Mesenchymal stem cell (in vitro differentiated cells and primary cell): ENCODE measurements at regions not wholly inside any gene's neighbourhood (a gene's known extent, or its start where the extent isn't known, plus 50 kb on each side); places are given as distances from the start of the nearest gene placed in this dataset.
A peak's percentile ranks its signal among the peaks of the same experiment; 100 is the strongest.

Experiments used
- DNase-seq: peaks from one replicate; pipeline ENCODE4 v3.0.0-alpha.2; 2013
- H2AFZ ChIP-seq: one replicate; pipeline ENCODE4 v1.6.1; 2013; ENCODE audit warnings: low read depth, mild to moderate bottlenecking, control low read depth, inconsistent platforms, low read length, moderate library complexity
- H2AK5ac ChIP-seq: 2 replicates; pipeline ENCODE4 v1.6.1; 2013; ENCODE audit warnings: low read length, moderate library complexity, mild to moderate bottlenecking, inconsistent platforms; ENCODE audit not compliant: severe bottlenecking
- H2BK120ac ChIP-seq: one replicate; pipeline ENCODE4 v1.6.1; 2013; ENCODE audit warnings: low read depth, mild to moderate bottlenecking, inconsistent platforms, low read length, moderate library complexity
- H2BK12ac ChIP-seq, 2 experiments: one replicate each; pipeline ENCODE4 v1.6.1; 2013; ENCODE audit warnings: inconsistent platforms in 2 of 2, low read length in 2 of 2, mild to moderate bottlenecking in 2 of 2, moderate library complexity in 2 of 2, control low read depth in 1 of 2
- H2BK15ac ChIP-seq: one replicate; pipeline ENCODE4 v1.6.1; 2013; ENCODE audit warnings: mild to moderate bottlenecking, low read depth, inconsistent platforms; ENCODE audit not compliant: poor library complexity, severe bottlenecking
- H2BK5ac ChIP-seq: 2 replicates; pipeline ENCODE4 v1.6.1; 2013; ENCODE audit warnings: low read depth, mild to moderate bottlenecking, low read length, control low read depth, inconsistent platforms; ENCODE audit not compliant: poor library complexity, severe bottlenecking
- H3K14ac ChIP-seq, 2 experiments: one replicate each; pipeline ENCODE4 v1.6.1; 2013; ENCODE audit warnings: inconsistent platforms in 2 of 2, low read length in 2 of 2, control low read depth in 1 of 2, mild to moderate bottlenecking in 1 of 2, moderate library complexity in 1 of 2
- H3K18ac ChIP-seq, 2 experiments: one replicate each; pipeline ENCODE4 v1.6.1; 2013; ENCODE audit warnings: inconsistent platforms in 2 of 2, low read length in 2 of 2, control low read depth in 1 of 2, low read depth in 1 of 2, mild to moderate bottlenecking in 1 of 2
- H3K23ac ChIP-seq, 2 experiments: one replicate each; pipeline ENCODE4 v1.6.1; 2013; ENCODE audit warnings: inconsistent platforms in 2 of 2, low read length in 2 of 2, mild to moderate bottlenecking in 2 of 2, moderate library complexity in 2 of 2, control low read depth in 1 of 2
- H3K27ac ChIP-seq: 2 replicates; pipeline ENCODE4 v1.5.1; 2013; ENCODE audit warnings: mild to moderate bottlenecking, moderate library complexity, low read length, control low read depth, inconsistent platforms; ENCODE audit not compliant: poor library complexity, severe bottlenecking
- H3K27me3 ChIP-seq, 2 experiments: 2 replicates each; pipeline versions ENCODE4 v1.6.1 to v1.7.0; 2013; ENCODE audit warnings: low read length in 2 of 2, mild to moderate bottlenecking in 2 of 2, moderate library complexity in 2 of 2, control low read depth in 1 of 2, inconsistent platforms in 1 of 2; ENCODE audit not compliant: control insufficient read depth in 1 of 2, insufficient read depth in 1 of 2
- H3K36me3 ChIP-seq, 2 experiments: 2 replicates each; pipeline versions ENCODE4 v1.6.1 to v1.7.0; 2013; ENCODE audit warnings: low read length in 2 of 2, control low read depth in 1 of 2, inconsistent platforms in 1 of 2, low read depth in 1 of 2, mild to moderate bottlenecking in 1 of 2; ENCODE audit not compliant: insufficient read depth in 2 of 2, control insufficient read depth in 1 of 2
- H3K4ac ChIP-seq, 2 experiments: one replicate each; pipeline ENCODE4 v1.6.1; 2013; ENCODE audit warnings: inconsistent platforms in 2 of 2, low read length in 2 of 2, mild to moderate bottlenecking in 2 of 2, moderate library complexity in 2 of 2, control low read depth in 1 of 2, low read depth in 1 of 2
- H3K4me1 ChIP-seq: 2 replicates; pipeline ENCODE4 v1.6.1; 2013; ENCODE audit warnings: low read depth, low read length, control low read depth; ENCODE audit not compliant: control insufficient read depth, insufficient read depth
- H3K4me2 ChIP-seq: 2 replicates; pipeline ENCODE4 v1.6.1; 2013; ENCODE audit warnings: low read length, mild to moderate bottlenecking, inconsistent platforms; ENCODE audit not compliant: poor library complexity, severe bottlenecking
- H3K4me3 ChIP-seq, 2 experiments: 2 replicates each; pipeline versions ENCODE4 v1.5.1 to v1.7.0; 2013; ENCODE audit warnings: low read length in 2 of 2, mild to moderate bottlenecking in 2 of 2, control low read depth in 1 of 2, low read depth in 1 of 2; ENCODE audit not compliant: insufficient read depth in 1 of 2
- H3K79me1 ChIP-seq: replicated peaks from 2 replicates; pipeline ENCODE4 v1.6.1; 2013; ENCODE audit warnings: mild to moderate bottlenecking, control low read depth, low read length, inconsistent platforms; ENCODE audit not compliant: poor library complexity, severe bottlenecking
- H3K9ac ChIP-seq: 2 replicates; pipeline ENCODE4 v1.7.0; 2013; ENCODE audit warnings: mild to moderate bottlenecking, low read length, moderate library complexity
- H3K9me3 ChIP-seq: 2 replicates; pipeline ENCODE4 v1.7.0; 2013; ENCODE audit warnings: mild to moderate bottlenecking, low read length; ENCODE audit not compliant: control insufficient read depth
- H4K8ac ChIP-seq: one replicate; pipeline ENCODE4 v1.6.1; 2013; ENCODE audit warnings: inconsistent platforms, mild to moderate bottlenecking, low read length, moderate library complexity
- H4K91ac ChIP-seq: one replicate; pipeline ENCODE4 v1.6.1; 2013; ENCODE audit warnings: mild to moderate bottlenecking, low read length, inconsistent platforms
- WGBS: methylation state at CpG from one replicate; pipeline ENCODE4 v1.1.7; 2013; ENCODE audit warnings: mixed read lengths; 5-methylcytosine and 5-hydroxymethylcytosine counted together

GRCh38 chr17:65349916-65350315 lies 211.5 kb downstream of the AXIN2 start:
- Histone ChIP-seq H2AK5ac (no peak overlapping the region), H3K4ac (no peak overlapping the region), H2BK120ac (no peak overlapping the region), H3K27ac (no peak overlapping the region), H3K27me3 (no peaks in the 10 kb centered on the region), H3K4me2 (no peak overlapping the region), H3K23ac (no peak overlapping the region), H2BK15ac (no peak overlapping the region), H2BK12ac (no peak overlapping the region), H3K4me1 (peaks cover 9% of the 10 kb centered on the region), H2BK5ac (no peak overlapping the region), H3K9ac (no peak overlapping the region), H4K91ac (no peak overlapping the region), H3K36me3 (no peaks in the 10 kb centered on the region), H3K79me1 (no peaks in the 10 kb centered on the region), H3K9me3 (peaks cover 15% of the 10 kb centered on the region), H4K8ac (no peak overlapping the region), H3K18ac (no peak overlapping the region), H3K14ac (no peak overlapping the region), H2AFZ (no peak overlapping the region), H3K4me3 (no peak overlapping the region)
- DNase-seq, result no peak
- no CpG with 5 or more reads among the region's 1 CpG for WGBS

DNA sequence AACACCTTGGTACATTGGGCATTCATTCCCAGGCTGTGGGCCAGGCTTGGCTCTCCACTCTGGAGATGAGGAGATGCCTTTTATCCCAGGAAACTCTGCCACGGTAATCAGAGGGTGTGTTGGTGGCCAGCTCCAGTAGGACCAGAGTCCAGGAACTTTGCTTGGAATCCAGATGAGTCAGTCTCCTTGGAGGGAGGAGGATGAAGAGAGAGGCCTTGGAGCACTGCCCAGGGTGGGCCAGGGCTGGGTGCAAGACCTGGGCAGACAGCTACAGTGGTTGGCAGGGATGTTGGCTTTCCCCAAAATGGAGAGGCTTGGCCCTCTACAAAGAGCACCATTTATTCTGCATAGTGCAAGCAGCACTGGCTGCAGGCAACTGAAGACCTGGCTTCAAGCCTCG lies 209.0 kb downstream of the RGS9 start:
- Histone ChIP-seq H4K91ac (no peak overlapping the region), H2BK15ac (no peak overlapping the region), H2BK120ac (no peak overlapping the region), H2AK5ac (no peak overlapping the region), H3K14ac (no peak overlapping the region), H2AFZ (no peak overlapping the region), H3K36me3 (no peaks in the 10 kb centered on the region), H3K9me3 (peaks cover 15% of the 10 kb centered on the region), H3K27ac (no peak overlapping the region), H3K4me3 (no peak overlapping the region), H2BK5ac (no peak overlapping the region), H3K27me3 (no peaks in the 10 kb centered on the region), H3K4me1 (peaks cover 9% of the 10 kb centered on the region), H3K4ac (no peak overlapping the region), H3K23ac (no peak overlapping the region), H3K9ac (no peak overlapping the region), H2BK12ac (no peak overlapping the region), H3K79me1 (no peaks in the 10 kb centered on the region), H3K4me2 (no peak overlapping the region), H3K18ac (no peak overlapping the region), H4K8ac (no peak overlapping the region)
- DNase-seq, result no peak
- WGBS, result 74% methylated on average over 2 of the region's 2 CpGs

GRCh38 chr17:65345261-65346005 lies 208.3 kb downstream of the RGS9 start:
- H4K8ac ChIP-seq, result no peak overlapping the region
- H3K9ac ChIP-seq, result no peak overlapping the region
- no peak overlapping the region for H3K27ac ChIP-seq
- no peak overlapping the region for H3K18ac ChIP-seq
- 73% methylated on average over 15 of the region's 15 CpGs for WGBS
- H3K4me3 ChIP-seq, result no peak overlapping the region
- peaks cover 18% of the 10 kb centered on the region for H3K9me3 ChIP-seq
- H3K79me1 ChIP-seq, result no peaks in the 10 kb centered on the region
- no peaks in the 10 kb centered on the region for H3K36me3 ChIP-seq
- peak overlapping the region in 1 of 2 experiments; percentile 36 for H3K14ac ChIP-seq
- H3K23ac ChIP-seq, result no peak overlapping the region
- H2BK120ac ChIP-seq, result no peak overlapping the region
- H3K27me3 ChIP-seq, result no peaks in the 10 kb centered on the region
- no peak overlapping the region for H2AFZ ChIP-seq
- no peak overlapping the region for H2BK15ac ChIP-seq
- no peak overlapping the region for H2AK5ac ChIP-seq
- no peak overlapping the region for H2BK5ac ChIP-seq
- no peak overlapping the region for H3K4ac ChIP-seq
- no peak overlapping the region for H3K4me2 ChIP-seq
- no peak overlapping the region for H2BK12ac ChIP-seq
- DNase-seq, result peak; percentile 44
- no peak overlapping the region for H4K91ac ChIP-seq
- peaks cover 9% of the 10 kb centered on the region for H3K4me1 ChIP-seq

DNA sequence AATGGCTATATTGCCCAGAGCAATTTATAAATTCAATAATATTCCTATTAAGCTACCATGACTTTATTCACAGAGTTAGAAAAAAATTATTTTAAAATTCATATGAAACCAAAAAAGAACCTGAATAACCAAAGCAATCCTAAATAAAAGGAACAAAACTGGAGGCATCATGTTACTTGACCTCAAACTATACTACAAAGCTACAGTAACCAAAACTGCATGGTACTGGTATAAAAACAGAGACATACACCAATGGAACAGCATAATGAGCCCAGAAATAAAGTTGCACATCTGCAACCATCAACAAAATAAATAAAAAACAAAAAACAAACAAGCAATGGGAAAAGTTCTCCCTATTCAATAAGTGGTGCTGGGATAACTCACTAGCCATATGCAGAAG lies 203.2 kb downstream of the RGS9 start:
- H2BK12ac ChIP-seq, result no peak overlapping the region
- no peak overlapping the region for H4K91ac ChIP-seq
- DNase-seq, result no peak
- H3K23ac ChIP-seq, result no peak overlapping the region
- H3K27ac ChIP-seq, result no peak overlapping the region
- peaks cover 10% of the 10 kb centered on the region for H3K9me3 ChIP-seq
- H3K18ac ChIP-seq, result no peak overlapping the region
- H3K4me1 ChIP-seq, result peaks cover 3% of the 10 kb centered on the region
- no peak overlapping the region for H3K4me3 ChIP-seq
- no peak overlapping the region for H2BK15ac ChIP-seq
- H2BK120ac ChIP-seq, result no peak overlapping the region
- H3K4me2 ChIP-seq, result no peak overlapping the region
- no peak overlapping the region for H3K4ac ChIP-seq
- no peaks in the 10 kb centered on the region for H3K36me3 ChIP-seq
- H3K14ac ChIP-seq, result no peak overlapping the region
- H3K79me1 ChIP-seq, result no peaks in the 10 kb centered on the region
- H3K27me3 ChIP-seq, result no peaks in the 10 kb centered on the region
- no peak overlapping the region for H3K9ac ChIP-seq
- H2AK5ac ChIP-seq, result no peak overlapping the region
- H4K8ac ChIP-seq, result no peak overlapping the region
- H2BK5ac ChIP-seq, result no peak overlapping the region
- no peak overlapping the region for H2AFZ ChIP-seq
